ENCODE measurements at regions not wholly inside any gene's neighbourhood (a gene's known extent, or its start where the extent isn't known, plus 50 kb on each side); places are given as distances from the start of the nearest gene placed in this dataset.
A peak's percentile ranks its signal among the peaks of the same experiment; 100 is the strongest.
"Not testable (repeated sequence)": the region's sequence is repeated elsewhere in the genome, so short reads cannot be mapped to it uniquely, and the experiment has no call there.

GRCh38 chr5:26535215-26535614 is 503.2 kb downstream of the CDH9 start:
- no peak for DNase-seq

- no peak for DNase-seq
These were observed 508.1 kb downstream of the CDH9 start for GRCh38 chr5:26530305-26530704.

- DNase-seq = no peak
These were observed 519.1 kb downstream of the CDH9 start for GRCh38 chr5:26519245-26519644.

GRCh38 chr5:26518065-26518464 is 520.3 kb downstream of the CDH9 start:
- DNase-seq = no peak

GRCh38 chr5:26498972-26499371 is 539.4 kb downstream of the CDH9 start:
- no peak for DNase-seq

GRCh38 chr5:26495437-26495836 is 542.9 kb downstream of the CDH9 start:
- DNase-seq = no peak

GRCh38 chr5:26492906-26493459 is 545.4 kb downstream of the CDH9 start:
- DNase-seq = no peak

GRCh38 chr5:26487553-26487952 is 550.8 kb downstream of the CDH9 start:
- DNase-seq = no peak

GRCh38 chr5:26486631-26487030 is 551.8 kb downstream of the CDH9 start:
- DNase-seq = no peak

GRCh38 chr5:26485146-26485860 is 553.1 kb downstream of the CDH9 start:
- not testable (repeated sequence) for DNase-seq

- peak; percentile 2 for DNase-seq
These were observed 555.5 kb downstream of the CDH9 start for GRCh38 chr5:26482810-26483375.

GRCh38 chr5:26482076-26482809 is 556.1 kb downstream of the CDH9 start:
- no peak for DNase-seq

GRCh38 chr5:26470439-26470838 is 567.9 kb downstream of the CDH9 start:
- DNase-seq = no peak

- DNase-seq = no peak
These were observed 599.3 kb downstream of the CDH9 start for GRCh38 chr5:26439121-26439520.

GRCh38 chr5:26434688-26435087 is 603.7 kb downstream of the CDH9 start:
- DNase-seq = no peak

- no peak for DNase-seq
These were observed 606.0 kb downstream of the CDH9 start for GRCh38 chr5:26432386-26432785.

- no peak for DNase-seq
These were observed 608.1 kb downstream of the CDH9 start for GRCh38 chr5:26430323-26430722.

GRCh38 chr5:26427281-26427680 is 611.1 kb downstream of the CDH9 start:
- DNase-seq = no peak

GRCh38 chr5:26419987-26420386 is 618.4 kb downstream of the CDH9 start:
- no peak for DNase-seq

- no peak for DNase-seq
These were observed 621.5 kb downstream of the CDH9 start for GRCh38 chr5:26416911-26417310.

GRCh38 chr5:26415987-26416779 is 622.2 kb downstream of the CDH9 start:
- no peak for DNase-seq

- DNase-seq = no peak
These were observed 647.8 kb downstream of the CDH9 start for GRCh38 chr5:26390608-26391007.

- DNase-seq = no peak
These were observed 649.4 kb downstream of the CDH9 start for GRCh38 chr5:26388976-26389375.

All from occipital lobe (tissue), 1 donor.